Osteoblast (primary cell): ENCODE measurements at regions not wholly inside any gene's neighbourhood (a gene's known extent, or its start where the extent isn't known, plus 50 kb on each side); places are given as distances from the start of the nearest gene placed in this dataset.

Experiments
- DNase-seq: peaks from one replicate; pipeline ENCODE4 v3.0.0; 2011; ENCODE audit warnings: low spot score, mixed read lengths; ENCODE audit not compliant: insufficient read length; ENCODE audit errors: missing footprints
- H2AFZ ChIP-seq: 2 replicates; pipeline ENCODE4 v1.6.0; 2011; ENCODE audit warnings: mild to moderate bottlenecking, low read length
- H3K27ac ChIP-seq: 2 replicates; pipeline ENCODE4 v1.5.1; 2011; ENCODE audit warnings: mild to moderate bottlenecking, low read depth, low read length, moderate library complexity
- H3K27me3 ChIP-seq: 2 replicates; pipeline ENCODE4 v1.6.0; 2012; ENCODE audit warnings: mild to moderate bottlenecking, control low read depth, inconsistent platforms, low read length, moderate library complexity; ENCODE audit not compliant: insufficient read depth
- H3K36me3 ChIP-seq: 2 replicates; pipeline ENCODE4 v1.5.1; 2011; ENCODE audit warnings: mild to moderate bottlenecking, low read length, control low read depth, moderate library complexity; ENCODE audit not compliant: insufficient read depth
- H3K4me1 ChIP-seq: 2 replicates; pipeline ENCODE4 v1.5.1; 2011; ENCODE audit warnings: mild to moderate bottlenecking, low read length, control low read depth, moderate library complexity; ENCODE audit not compliant: insufficient read depth
- H3K4me2 ChIP-seq: 2 replicates; pipeline ENCODE4 v1.6.0; 2011; ENCODE audit warnings: mild to moderate bottlenecking, low read length; ENCODE audit not compliant: insufficient read depth
- H3K4me3 ChIP-seq: fragments of 200-600 bp; sonication (generic); 3 replicates; pipeline ENCODE4 v1.5.1; 2012; ENCODE audit warnings: mild to moderate bottlenecking, low read length, inconsistent platforms; ENCODE audit not compliant: insufficient read depth
- H3K79me2 ChIP-seq: 2 replicates; pipeline ENCODE4 v1.6.0; 2012; ENCODE audit warnings: mild to moderate bottlenecking, low read length, control low read depth, inconsistent platforms; ENCODE audit not compliant: insufficient read depth
- H3K9me3 ChIP-seq: 2 replicates; pipeline ENCODE4 v1.5.1; 2011; ENCODE audit warnings: low read depth, low read length, control low read depth
- H4K20me1 ChIP-seq: 2 replicates; pipeline ENCODE4 v1.6.0; 2012; ENCODE audit warnings: mild to moderate bottlenecking, low read length, control low read depth; ENCODE audit not compliant: insufficient read depth
- TF ChIP-seq, protein P1 (sequence below): IDR thresholded peaks from 2 replicates; pipeline ENCODE4 v1.5.1; 2011; ENCODE audit warnings: mild to moderate bottlenecking, low read depth, low read length, moderate library complexity; ENCODE audit errors: extremely low read depth

DNA sequence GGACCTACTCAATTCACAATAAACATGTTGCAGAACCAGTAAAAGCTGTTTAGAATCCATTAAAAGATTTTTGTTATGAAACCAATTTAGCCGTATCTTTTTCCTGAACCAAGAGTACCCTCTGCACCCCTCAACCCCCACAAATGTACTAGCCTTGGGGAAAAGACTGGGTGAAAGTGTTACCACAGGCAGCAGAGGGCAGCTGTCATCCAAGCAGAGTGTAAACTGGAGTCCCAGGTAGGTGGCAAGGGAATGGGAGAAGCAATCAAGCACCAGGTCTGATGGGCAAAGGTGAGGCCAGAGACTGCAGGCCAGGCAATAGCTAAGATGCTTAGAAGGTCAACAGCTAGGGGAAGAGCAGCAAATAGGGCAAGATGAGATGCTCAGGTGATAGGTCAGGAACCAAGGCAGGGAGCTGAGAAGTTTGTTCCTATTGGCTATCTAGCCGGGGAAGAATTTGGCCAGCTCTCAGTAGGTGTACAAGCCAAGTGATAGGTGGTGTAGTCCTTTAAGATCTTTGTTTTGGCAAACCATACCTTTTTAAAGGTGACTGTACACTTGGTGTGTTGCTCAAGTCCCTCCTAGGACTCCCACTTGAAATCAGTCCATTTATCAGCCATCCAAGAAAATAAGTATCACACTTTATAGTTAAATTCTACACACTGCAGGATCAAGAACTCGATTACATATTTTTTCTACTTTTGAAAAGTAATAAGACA is 77.8 kb upstream of the CCDC112 start:
- H3K4me1 ChIP-seq = peaks cover 12% of the 10 kb centered on the region
- H4K20me1 ChIP-seq = no peaks in the 10 kb centered on the region
- H3K4me2 ChIP-seq = no peak overlapping the region
- no peak overlapping the region for H3K27ac ChIP-seq
- H3K4me3 ChIP-seq = no peak overlapping the region
- no peak overlapping the region for H2AFZ ChIP-seq
- no peaks in the 10 kb centered on the region for H3K27me3 ChIP-seq
- no peaks in the 10 kb centered on the region for H3K9me3 ChIP-seq
- no peaks in the 10 kb centered on the region for H3K36me3 ChIP-seq
- TF ChIP-seq, protein P1, sequence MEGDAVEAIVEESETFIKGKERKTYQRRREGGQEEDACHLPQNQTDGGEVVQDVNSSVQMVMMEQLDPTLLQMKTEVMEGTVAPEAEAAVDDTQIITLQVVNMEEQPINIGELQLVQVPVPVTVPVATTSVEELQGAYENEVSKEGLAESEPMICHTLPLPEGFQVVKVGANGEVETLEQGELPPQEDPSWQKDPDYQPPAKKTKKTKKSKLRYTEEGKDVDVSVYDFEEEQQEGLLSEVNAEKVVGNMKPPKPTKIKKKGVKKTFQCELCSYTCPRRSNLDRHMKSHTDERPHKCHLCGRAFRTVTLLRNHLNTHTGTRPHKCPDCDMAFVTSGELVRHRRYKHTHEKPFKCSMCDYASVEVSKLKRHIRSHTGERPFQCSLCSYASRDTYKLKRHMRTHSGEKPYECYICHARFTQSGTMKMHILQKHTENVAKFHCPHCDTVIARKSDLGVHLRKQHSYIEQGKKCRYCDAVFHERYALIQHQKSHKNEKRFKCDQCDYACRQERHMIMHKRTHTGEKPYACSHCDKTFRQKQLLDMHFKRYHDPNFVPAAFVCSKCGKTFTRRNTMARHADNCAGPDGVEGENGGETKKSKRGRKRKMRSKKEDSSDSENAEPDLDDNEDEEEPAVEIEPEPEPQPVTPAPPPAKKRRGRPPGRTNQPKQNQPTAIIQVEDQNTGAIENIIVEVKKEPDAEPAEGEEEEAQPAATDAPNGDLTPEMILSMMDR = peak; percentile 29
- H3K79me2 ChIP-seq = no peaks in the 10 kb centered on the region
- no peak for DNase-seq

- no peaks in the 10 kb centered on the region for H4K20me1 ChIP-seq
- H3K4me3 ChIP-seq = no peak overlapping the region
- no peaks in the 10 kb centered on the region for H3K36me3 ChIP-seq
- no peak overlapping the region for H2AFZ ChIP-seq
- H3K9me3 ChIP-seq = no peaks in the 10 kb centered on the region
- H3K27ac ChIP-seq = no peak overlapping the region
- H3K27me3 ChIP-seq = no peaks in the 10 kb centered on the region
- no peak for DNase-seq
- H3K79me2 ChIP-seq = no peaks in the 10 kb centered on the region
- peaks cover 3% of the 10 kb centered on the region for H3K4me1 ChIP-seq
- H3K4me2 ChIP-seq = no peak overlapping the region
- TF ChIP-seq, protein P1 = no peak
Measured at GRCh38 chr5:115372146-115372545, 75.7 kb upstream of the CCDC112 start.

- Histone ChIP-seq H4K20me1 (no peaks in the 10 kb centered on the region), H3K4me1 (peaks cover 11% of the 10 kb centered on the region), H3K4me3 (no peak overlapping the region), H3K27ac (no peak overlapping the region), H2AFZ (no peak overlapping the region), H3K27me3 (no peaks in the 10 kb centered on the region), H3K79me2 (no peaks in the 10 kb centered on the region), H3K36me3 (no peaks in the 10 kb centered on the region), H3K9me3 (no peaks in the 10 kb centered on the region), H3K4me2 (no peak overlapping the region)
- DNase-seq = no peak
- TF ChIP-seq, protein P1 = no peak
Measured at GRCh38 chr5:115369430-115370144, 73.1 kb upstream of the CCDC112 start.

DNA sequence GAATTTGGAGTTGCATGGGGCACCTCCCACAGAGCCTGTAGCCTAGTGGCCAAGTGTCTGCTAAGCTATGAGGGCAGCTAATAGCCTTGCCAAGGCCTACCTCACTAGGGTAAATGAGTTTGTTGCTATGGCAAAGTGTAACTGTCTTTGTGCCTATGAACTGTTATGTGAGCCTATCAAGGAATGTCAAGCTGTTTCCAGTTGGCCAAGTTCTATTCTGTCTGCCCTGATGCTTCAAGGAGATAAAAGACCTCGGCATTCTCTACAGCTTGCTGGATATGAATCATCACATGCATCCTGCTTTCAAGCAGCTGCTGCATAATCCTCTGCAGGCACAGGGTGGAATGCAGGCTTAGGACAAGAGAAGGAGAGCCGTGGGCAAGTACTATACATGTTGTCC is 69.8 kb upstream of the CCDC112 start:
- Histone ChIP-seq H3K79me2 (no peaks in the 10 kb centered on the region), H3K4me1 (peaks cover 11% of the 10 kb centered on the region), H3K9me3 (no peaks in the 10 kb centered on the region), H3K4me2 (no peak overlapping the region), H4K20me1 (no peaks in the 10 kb centered on the region), H3K27me3 (no peaks in the 10 kb centered on the region), H3K27ac (peak overlapping the region; percentile 52), H3K4me3 (no peak overlapping the region), H3K36me3 (no peaks in the 10 kb centered on the region), H2AFZ (no peak overlapping the region)
- TF ChIP-seq, protein P1 = no peak
- DNase-seq = peak; percentile 92
